Epithelial cell of esophagus (primary cell): ENCODE measurements at regions not wholly inside any gene's neighbourhood (a gene's known extent, or its start where the extent isn't known, plus 50 kb on each side); places are given as distances from the start of the nearest gene placed in this dataset.
A peak's percentile ranks its signal among the peaks of the same experiment; 100 is the strongest.

ENCODE experiments used
- DNase-seq: peaks from one replicate; pipeline ENCODE4 v3.0.0; 2010; ENCODE audit warnings: low read depth
- H3K4me3 ChIP-seq: 2 replicates; pipeline ENCODE4 v1.5.1; 2011; ENCODE audit warnings: mild to moderate bottlenecking, low read length, control low read depth
- CTCF ChIP-seq: IDR thresholded peaks from 2 replicates; pipeline ENCODE4 v1.5.1; 2011; ENCODE audit warnings: low read depth, mild to moderate bottlenecking, low read length, control low read depth, inconsistent platforms; ENCODE audit not compliant: insufficient read depth; ENCODE audit errors: missing control alignments

GRCh38 chr20:7571101-7571500 is 369.2 kb downstream of the HAO1 start:
- H3K4me3 ChIP-seq: no peak overlapping the region
- TF ChIP-seq CTCF: no peak
- DNase-seq: no peak

- DNase-seq: no peak
- TF ChIP-seq CTCF: no peak
- no peak overlapping the region for H3K4me3 ChIP-seq
Observed at GRCh38 chr20:7571521-7572055, 368.7 kb downstream of the HAO1 start.

GRCh38 chr20:7579888-7580287 is 360.4 kb downstream of the HAO1 start:
- no peak overlapping the region for H3K4me3 ChIP-seq
- TF ChIP-seq CTCF: no peak
- peak; percentile 88 for DNase-seq

GRCh38 chr20:7585126-7585679 is 355.1 kb downstream of the HAO1 start:
- DNase-seq: peak; percentile 55
- TF ChIP-seq CTCF: no peak
- no peak overlapping the region for H3K4me3 ChIP-seq

GRCh38 chr20:7586481-7586880 is 353.8 kb downstream of the HAO1 start:
- no peak for DNase-seq
- no peak overlapping the region for H3K4me3 ChIP-seq
- TF ChIP-seq CTCF: no peak

GRCh38 chr20:7589164-7589563 is 351.1 kb downstream of the HAO1 start:
- no peak overlapping the region for H3K4me3 ChIP-seq
- TF ChIP-seq CTCF: no peak
- no peak for DNase-seq

GRCh38 chr20:7596541-7596940 is 343.7 kb downstream of the HAO1 start:
- TF ChIP-seq CTCF: no peak
- no peak for DNase-seq

More at GRCh38 chr20:7596541-7596940, 343.7 kb downstream of the HAO1 start:
- no peak overlapping the region for H3K4me3 ChIP-seq
